ENCODE measurements at regions not wholly inside any gene's neighbourhood (a gene's known extent, or its start where the extent isn't known, plus 50 kb on each side); places are given as distances from the start of the nearest gene placed in this dataset.

- H3K27ac Mint-ChIP-seq = no peak overlapping the region
- no peaks in the 10 kb centered on the region for H3K9me3 Mint-ChIP-seq (ENCODE audit: low read depth)
- peaks cover 10% of the 10 kb centered on the region for H3K27me3 Mint-ChIP-seq
- H3K4me1 Mint-ChIP-seq (ENCODE audit: low read depth) = peaks cover 2% of the 10 kb centered on the region
- no peaks in the 10 kb centered on the region for H3K36me3 Mint-ChIP-seq (ENCODE audit: insufficient read depth)
- TF ChIP-seq CTCF (IDR thresholded peaks at IDR 0.05; ENCODE audit: unreplicated experiment) = no peak
- no peak for DNase-seq (ENCODE audit: low spot score, unreplicated experiment)
- H3K4me3 Mint-ChIP-seq (ENCODE audit: low read depth) = no peak overlapping the region
Measured at GRCh38 chr10:10642189-10642588, 375.5 kb upstream of the CELF2 start.

- Mint-ChIP-seq H3K36me3 (ENCODE audit: insufficient read depth) (no peaks in the 10 kb centered on the region), H3K9me3 (ENCODE audit: low read depth) (no peaks in the 10 kb centered on the region), H3K4me1 (ENCODE audit: low read depth) (peaks cover 4% of the 10 kb centered on the region), H3K4me3 (ENCODE audit: low read depth) (no peak overlapping the region), H3K27me3 (peaks cover 12% of the 10 kb centered on the region), H3K27ac (no peak overlapping the region)
- no peak for TF ChIP-seq CTCF (IDR thresholded peaks at IDR 0.05; ENCODE audit: unreplicated experiment)
- no peak for DNase-seq (ENCODE audit: low spot score, unreplicated experiment)
Measured at GRCh38 chr10:10642751-10643150, 374.9 kb upstream of the CELF2 start.

GRCh38 chr10:10644008-10644646 lies 373.5 kb upstream of the CELF2 start:
- peaks cover 17% of the 10 kb centered on the region for H3K27me3 Mint-ChIP-seq
- H3K27ac Mint-ChIP-seq = no peak overlapping the region
- no peaks in the 10 kb centered on the region for H3K36me3 Mint-ChIP-seq (ENCODE audit: insufficient read depth)
- no peak for TF ChIP-seq CTCF (IDR thresholded peaks at IDR 0.05; ENCODE audit: unreplicated experiment)
- H3K4me1 Mint-ChIP-seq (ENCODE audit: low read depth) = peaks cover 4% of the 10 kb centered on the region
- no peak for DNase-seq (ENCODE audit: low spot score, unreplicated experiment)
- H3K9me3 Mint-ChIP-seq (ENCODE audit: low read depth) = peaks cover 2% of the 10 kb centered on the region
- H3K4me3 Mint-ChIP-seq (ENCODE audit: low read depth) = no peak overlapping the region

GRCh38 chr10:10644676-10645385 lies 372.8 kb upstream of the CELF2 start:
- no peak overlapping the region for H3K4me3 Mint-ChIP-seq (ENCODE audit: low read depth)
- peaks cover 2% of the 10 kb centered on the region for H3K9me3 Mint-ChIP-seq (ENCODE audit: low read depth)
- no peak overlapping the region for H3K27ac Mint-ChIP-seq
- no peak for TF ChIP-seq CTCF (IDR thresholded peaks at IDR 0.05; ENCODE audit: unreplicated experiment)
- H3K36me3 Mint-ChIP-seq (ENCODE audit: insufficient read depth) = no peaks in the 10 kb centered on the region
- H3K4me1 Mint-ChIP-seq (ENCODE audit: low read depth) = peaks cover 4% of the 10 kb centered on the region
- peaks cover 17% of the 10 kb centered on the region for H3K27me3 Mint-ChIP-seq
- DNase-seq (ENCODE audit: low spot score, unreplicated experiment) = no peak

- no peaks in the 10 kb centered on the region for H3K36me3 Mint-ChIP-seq (ENCODE audit: insufficient read depth)
- no peak for DNase-seq (ENCODE audit: low spot score, unreplicated experiment)
- H3K9me3 Mint-ChIP-seq (ENCODE audit: low read depth) = peaks cover 7% of the 10 kb centered on the region
- no peak for TF ChIP-seq CTCF (IDR thresholded peaks at IDR 0.05; ENCODE audit: unreplicated experiment)
- peaks cover 4% of the 10 kb centered on the region for H3K4me1 Mint-ChIP-seq (ENCODE audit: low read depth)
- H3K27me3 Mint-ChIP-seq = peaks cover 11% of the 10 kb centered on the region
- H3K27ac Mint-ChIP-seq = no peak overlapping the region
- no peak overlapping the region for H3K4me3 Mint-ChIP-seq (ENCODE audit: low read depth)
Measured at GRCh38 chr10:10647331-10647730, 370.3 kb upstream of the CELF2 start.

All from progenitor cell of endocrine pancreas (in vitro differentiated cells).